Astrocyte (in vitro differentiated cells and primary cell): ENCODE measurements at regions not wholly inside any gene's neighbourhood (a gene's known extent, or its start where the extent isn't known, plus 50 kb on each side); places are given as distances from the start of the nearest gene placed in this dataset.
A peak's percentile ranks its signal among the peaks of the same experiment; 100 is the strongest.

Source experiments
- DNase-seq: peaks from one replicate; pipeline ENCODE4 v3.0.0-alpha.2; 2010; ENCODE audit warnings: low read depth
- FAIRE-seq: peaks from 2 replicates; lab custom pipeline; 2011; peaks lifted over from hg19 to GRCh38; lab: Jason Lieb, UNC
- H2AFZ ChIP-seq: 2 replicates; pipeline ENCODE4 v1.6.0; 2012; ENCODE audit warnings: low read depth, low read length, inconsistent platforms
- H3K27ac ChIP-seq: 2 replicates; pipeline ENCODE4 v1.5.1; 2011; ENCODE audit warnings: low read depth, low read length, inconsistent platforms
- H3K27me3 ChIP-seq: 2 replicates; pipeline ENCODE4 v1.6.0; 2011; ENCODE audit warnings: low read length, inconsistent platforms; ENCODE audit not compliant: insufficient read depth
- H3K36me3 ChIP-seq: 2 replicates; pipeline ENCODE4 v1.5.1; 2011; ENCODE audit warnings: low read length, inconsistent platforms; ENCODE audit not compliant: insufficient read depth
- H3K4me1 ChIP-seq: 2 replicates; pipeline ENCODE4 v1.5.1; 2011; ENCODE audit warnings: low read length, inconsistent platforms; ENCODE audit not compliant: insufficient read depth
- H3K4me2 ChIP-seq: 2 replicates; pipeline ENCODE4 v1.6.0; 2012; ENCODE audit warnings: low read length, inconsistent platforms
- H3K4me3 ChIP-seq: 2 replicates; pipeline ENCODE4 v1.5.1; 2011; ENCODE audit warnings: low read depth, mild to moderate bottlenecking, low read length, inconsistent platforms; ENCODE audit not compliant: insufficient read depth
- H3K79me2 ChIP-seq: 2 replicates; pipeline ENCODE4 v1.6.0; 2012; ENCODE audit warnings: mild to moderate bottlenecking, low read length, inconsistent platforms; ENCODE audit not compliant: insufficient read depth
- H3K9ac ChIP-seq: 2 replicates; pipeline ENCODE4 v1.6.0; 2012; ENCODE audit warnings: mild to moderate bottlenecking, low read length, inconsistent platforms
- H3K9me3 ChIP-seq: 2 replicates; pipeline ENCODE4 v1.5.1; 2012; ENCODE audit warnings: low read depth, mild to moderate bottlenecking, low read length, inconsistent platforms; ENCODE audit not compliant: insufficient read depth
- H4K20me1 ChIP-seq: 2 replicates; pipeline ENCODE4 v1.6.0; 2012; ENCODE audit warnings: low read length, inconsistent platforms; ENCODE audit not compliant: insufficient read depth
- H3K27ac Mint-ChIP-seq: one replicate; pipeline ENCODE4 v1.8.0; 2021; ENCODE audit warnings: mild to moderate bottlenecking, mixed read lengths; ENCODE audit not compliant: unreplicated experiment
- H3K27me3 Mint-ChIP-seq: one replicate; pipeline ENCODE4 v1.8.0; 2021; ENCODE audit warnings: low read depth, mixed read lengths; ENCODE audit not compliant: unreplicated experiment
- H3K36me3 Mint-ChIP-seq: one replicate; pipeline ENCODE4 v1.8.0; 2021; ENCODE audit warnings: low read depth, mixed read lengths; ENCODE audit not compliant: unreplicated experiment
- H3K4me1 Mint-ChIP-seq: one replicate; pipeline ENCODE4 v1.8.0; 2021; ENCODE audit warnings: low read depth, mixed read lengths; ENCODE audit not compliant: unreplicated experiment
- H3K4me3 Mint-ChIP-seq: one replicate; pipeline ENCODE4 v1.8.0; 2021; ENCODE audit warnings: mild to moderate bottlenecking, moderate library complexity, mixed read lengths; ENCODE audit not compliant: unreplicated experiment
- H3K9me3 Mint-ChIP-seq: one replicate; pipeline ENCODE4 v1.8.0; 2021; ENCODE audit warnings: mild to moderate bottlenecking, mixed read lengths; ENCODE audit not compliant: unreplicated experiment
- CTCF ChIP-seq: IDR thresholded peaks from 2 replicates; pipeline ENCODE4 v1.5.1; 2011; ENCODE audit warnings: low read depth, mild to moderate bottlenecking, inconsistent platforms, low read length, moderate library complexity; ENCODE audit not compliant: insufficient read depth
- EZH2 ChIP-seq: IDR thresholded peaks from 2 replicates; pipeline ENCODE4 v1.6.1; 2012; ENCODE audit warnings: mild to moderate bottlenecking, low read length, inconsistent platforms; ENCODE audit not compliant: insufficient read depth

- Histone ChIP-seq H3K4me1 (no peaks in the 10 kb centered on the region), H3K27me3 (no peaks in the 10 kb centered on the region), H3K4me3 (no peak overlapping the region), H3K79me2 (no peaks in the 10 kb centered on the region), H3K4me2 (no peak overlapping the region), H3K9me3 (no peaks in the 10 kb centered on the region), H3K36me3 (no peaks in the 10 kb centered on the region), H2AFZ (no peak overlapping the region), H4K20me1 (no peaks in the 10 kb centered on the region), H3K9ac (no peak overlapping the region), H3K27ac (no peak overlapping the region)
- Mint-ChIP-seq H3K4me3 (no peak overlapping the region), H3K4me1 (no peaks in the 10 kb centered on the region), H3K27me3 (no peaks in the 10 kb centered on the region), H3K36me3 (no peaks in the 10 kb centered on the region), H3K27ac (no peak overlapping the region), H3K9me3 (peaks cover 3% of the 10 kb centered on the region)
- no peak for DNase-seq
- FAIRE-seq: no peak
- TF ChIP-seq EZH2: no peak
- no peak for TF ChIP-seq CTCF
Measured at GRCh38 chrX:97854086-97854485, 970.4 kb downstream of the RPA4 start.

GRCh38 chrX:97858592-97858991 lies 974.9 kb downstream of the RPA4 start:
- Histone ChIP-seq H3K9ac (no peak overlapping the region), H3K4me3 (no peak overlapping the region), H3K79me2 (no peaks in the 10 kb centered on the region), H3K4me1 (no peaks in the 10 kb centered on the region), H3K9me3 (no peaks in the 10 kb centered on the region), H3K27me3 (no peaks in the 10 kb centered on the region), H2AFZ (no peak overlapping the region), H3K36me3 (no peaks in the 10 kb centered on the region), H3K4me2 (no peak overlapping the region), H3K27ac (no peak overlapping the region), H4K20me1 (no peaks in the 10 kb centered on the region)
- TF ChIP-seq EZH2 (no peak), CTCF (no peak)
- no peaks in the 10 kb centered on the region for H3K4me1 Mint-ChIP-seq
- H3K27me3 Mint-ChIP-seq: no peaks in the 10 kb centered on the region
- DNase-seq (peak; percentile 27), FAIRE-seq (peak; percentile 95)
- H3K36me3 Mint-ChIP-seq: no peaks in the 10 kb centered on the region
- no peaks in the 10 kb centered on the region for H3K9me3 Mint-ChIP-seq
- no peak overlapping the region for H3K27ac Mint-ChIP-seq
- no peak overlapping the region for H3K4me3 Mint-ChIP-seq

- Histone ChIP-seq H3K9ac (no peak overlapping the region), H2AFZ (no peak overlapping the region), H4K20me1 (no peaks in the 10 kb centered on the region), H3K4me2 (peak overlapping the region; percentile 59), H3K9me3 (no peaks in the 10 kb centered on the region), H3K27me3 (no peaks in the 10 kb centered on the region), H3K4me1 (no peaks in the 10 kb centered on the region), H3K27ac (peak overlapping the region; percentile 11), H3K36me3 (no peaks in the 10 kb centered on the region), H3K4me3 (no peak overlapping the region), H3K79me2 (no peaks in the 10 kb centered on the region)
- FAIRE-seq (peak; percentile 80), DNase-seq (peak; percentile 51)
- H3K4me3 Mint-ChIP-seq: no peak overlapping the region
- H3K36me3 Mint-ChIP-seq: no peaks in the 10 kb centered on the region
- TF ChIP-seq CTCF: no peak
- TF ChIP-seq EZH2: no peak
- no peaks in the 10 kb centered on the region for H3K4me1 Mint-ChIP-seq
- no peaks in the 10 kb centered on the region for H3K27me3 Mint-ChIP-seq
- H3K9me3 Mint-ChIP-seq: no peaks in the 10 kb centered on the region
- H3K27ac Mint-ChIP-seq: no peak overlapping the region
Measured at GRCh38 chrX:97860226-97860625, 976.5 kb downstream of the RPA4 start.
